NCI-H82 treated with DMSO at 0.1 percent for 48 hours (cell line): ENCODE measurements at regions not wholly inside any gene's neighbourhood (a gene's known extent, or its start where the extent isn't known, plus 50 kb on each side); places are given as distances from the start of the nearest gene placed in this dataset.

ENCODE experiments used
- DNase-seq: peaks from one replicate; lab custom pipeline; 2025; ENCODE audit not compliant: unreplicated experiment; lab: John Stamatoyannopoulos, UW

GRCh38 chr15:27622371-27622770 lies 476.7 kb downstream of the OCA2 start:
- no peak for DNase-seq

- no peak for DNase-seq
These were observed 479.9 kb downstream of the OCA2 start for GRCh38 chr15:27619204-27619603.

DNA sequence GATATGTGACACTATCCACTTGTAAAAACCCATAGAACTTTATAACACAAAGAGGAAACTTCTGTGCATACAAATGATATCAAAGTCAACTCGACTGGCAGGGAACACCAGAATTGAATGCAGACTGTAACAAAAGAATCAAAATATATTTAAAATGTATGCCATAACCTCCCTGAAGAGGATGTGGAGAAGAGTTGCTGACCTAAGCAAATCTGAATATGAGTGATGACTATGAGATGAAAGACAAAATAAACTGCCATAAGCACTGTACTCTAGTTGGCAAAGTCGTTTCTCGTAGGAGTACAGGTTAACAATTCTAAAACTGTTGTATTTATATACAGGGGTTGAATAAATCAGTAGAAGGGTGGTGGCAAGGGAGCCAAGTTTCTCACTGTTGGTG lies 482.1 kb downstream of the OCA2 start:
- DNase-seq, result no peak

DNA sequence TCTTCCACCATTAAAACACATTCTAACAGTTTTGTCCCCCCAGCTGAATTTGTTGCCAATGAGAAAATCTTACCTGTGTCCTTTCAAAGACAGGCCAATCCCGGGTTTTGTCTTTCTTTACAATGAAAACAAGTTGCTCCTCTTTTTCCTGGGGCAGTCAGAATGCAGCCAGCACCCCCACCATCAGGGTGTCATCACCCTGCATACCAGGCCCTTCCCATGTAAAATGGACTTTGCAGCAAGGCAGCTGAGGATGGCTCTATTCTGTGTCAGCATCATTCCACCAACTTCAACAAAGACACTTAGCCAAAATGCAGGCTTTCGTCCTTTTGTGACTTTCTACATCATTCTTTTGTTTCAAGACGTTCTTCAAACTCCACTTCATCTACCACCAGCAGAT lies 490.9 kb downstream of the OCA2 start:
- DNase-seq, result no peak

DNA sequence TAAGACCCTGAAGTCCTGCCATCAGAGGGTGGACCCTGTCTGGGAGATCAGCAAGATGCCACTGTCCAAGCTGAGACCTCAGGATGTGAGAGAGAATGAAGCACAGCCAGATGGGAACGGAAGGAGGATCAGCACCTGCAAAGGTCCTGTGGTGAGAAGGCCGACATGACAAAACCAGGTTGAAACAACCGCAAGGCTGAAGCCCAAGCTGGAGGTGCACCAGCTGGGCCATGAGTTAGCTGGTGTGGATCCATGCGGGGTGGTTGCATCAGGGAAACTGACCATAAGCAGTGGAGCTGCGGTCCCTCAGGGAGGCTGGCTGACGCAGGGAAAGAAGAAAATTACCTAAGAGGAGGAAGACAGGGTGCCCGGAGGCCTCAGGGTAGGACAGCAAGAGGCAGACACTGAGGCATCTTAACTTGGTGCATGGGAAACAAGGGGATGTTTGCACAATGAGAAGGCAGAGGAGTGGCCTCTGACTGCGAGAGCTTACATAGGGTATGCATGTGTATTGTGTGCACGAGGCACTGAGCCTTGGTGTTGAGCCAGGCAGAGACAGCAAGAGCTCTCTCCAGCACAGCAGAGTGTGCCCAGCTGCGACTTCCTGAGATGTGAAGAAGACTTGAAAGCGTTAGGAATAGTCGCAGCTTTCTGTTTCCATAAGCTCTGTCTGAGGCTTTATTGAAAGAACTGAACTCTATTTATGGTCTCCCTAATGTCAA lies 497.7 kb downstream of the OCA2 start:
- DNase-seq, result no peak

- DNase-seq, result no peak
These were observed 500.1 kb downstream of the OCA2 start for GRCh38 chr15:27599034-27599433.

GRCh38 chr15:27598251-27599009 lies 500.7 kb downstream of the OCA2 start:
- no peak for DNase-seq

- DNase-seq, result no peak
These were observed 503.9 kb downstream of the OCA2 start for GRCh38 chr15:27595211-27595610.

- DNase-seq, result no peak
These were observed 506.9 kb downstream of the OCA2 start for GRCh38 chr15:27592036-27592760.
